Heart left ventricle (tissue), 16 donors: ENCODE measurements at regions not wholly inside any gene's neighbourhood (a gene's known extent, or its start where the extent isn't known, plus 50 kb on each side); places are given as distances from the start of the nearest gene placed in this dataset.
A peak's percentile ranks its signal among the peaks of the same experiment; 100 is the strongest.

ENCODE experiments used
- ATAC-seq, 4 donors: fragments of 200-7000 bp; cut with Tn5 transposase; one replicate each; pipeline ENCODE4 v1.9.1; 2020 to 2022; ENCODE audit warnings: moderate library complexity in 4 of 4, mild to moderate bottlenecking in 3 of 4, moderate number of reproducible peaks in 1 of 4
- DNase-seq, 5 donors: peaks; one replicate each; pipeline ENCODE4 v3.0.0-alpha.2; 2020
- H3K27ac ChIP-seq, 12 donors: fragments of 200-600 bp; sonication (generic) in 4 of 12; one replicate each; pipeline versions ENCODE4 v1.5.0 to v1.8.0; 2016 to 2022; ENCODE audit warnings: mild to moderate bottlenecking in 2 of 12
- H3K27me3 ChIP-seq, 9 donors: fragments of 200-600 bp; sonication (generic) in 2 of 9; one replicate each; pipeline versions ENCODE4 v1.5.1 to v1.8.0; 2016 to 2022; ENCODE audit warnings: mild to moderate bottlenecking in 3 of 9
- H3K36me3 ChIP-seq, 9 donors: fragments of 200-600 bp; sonication (generic) in 2 of 9; one replicate each; pipeline versions ENCODE4 v1.5.0 to v1.8.0; 2018 to 2022; ENCODE audit warnings: mild to moderate bottlenecking in 2 of 9
- H3K4me1 ChIP-seq, 12 donors: fragments of 200-600 bp; sonication (generic) in 4 of 12; one replicate each; pipeline versions ENCODE4 v1.5.0 to v1.8.0; 2016 to 2022; ENCODE audit warnings: mild to moderate bottlenecking in 3 of 12
- H3K4me3 ChIP-seq, 12 donors: fragments of 200-600 bp; sonication (generic) in 4 of 12; one replicate each; pipeline versions ENCODE4 v1.5.0 to v1.8.0; 2017 to 2022; ENCODE audit warnings: mild to moderate bottlenecking in 9 of 12, moderate library complexity in 4 of 12
- H3K9me3 ChIP-seq, 12 donors: fragments of 200-600 bp; sonication (generic) in 4 of 12; one replicate each; pipeline versions ENCODE4 v1.5.0 to v1.8.0; 2016 to 2022; ENCODE audit warnings: mild to moderate bottlenecking in 1 of 12
- CTCF ChIP-seq, 12 donors: fragments of 200-600 bp; sonication (generic) in 4 of 12; IDR thresholded peaks; one replicate each; pipeline versions ENCODE4 v1.5.0 to v1.8.0; 2018 to 2022; ENCODE audit warnings: antibody characterized with exemption in 12 of 12, mild to moderate bottlenecking in 5 of 12
- POLR2A ChIP-seq, 2 donors: fragments of 450-650 bp; IDR thresholded peaks; one replicate each; pipeline ENCODE4 v1.6.1; 2017; ENCODE audit warnings: antibody characterized with exemption in 2 of 2, mild to moderate bottlenecking in 2 of 2, moderate library complexity in 2 of 2
- WGBS, 4 donors: extraction: QIAGEN DNeasy Blood & Tissue Kit in 2 of 4; methylation state at CpG; one replicate each; pipeline versions ENCODE4 v1.1.5 to v1.1.7; 2013 to 2018; 5-methylcytosine and 5-hydroxymethylcytosine counted together
- intact Hi-C, 10 donors: fragments of 100-400 bp; cut with DNase I; formaldehyde crosslinking; loops; one replicate each; pipeline versions ENCODE4 v1.11.1 to v1.14.2; 2022
- donor health status: ischemic (EF 13 %, LVEDD 7.1; RV severe dilation, severe dysfunction).
- donor health status: healthy with polysubstance abuse.
- donor health status: DM: no; HTN: yes; CAD: no.
- donor health status: DM: no; HTN: no; CAD: no.
- donor health status: ischemic (EF 25% LVEDD 6.9; RV normal size, moderate dysfunction).
- donor health status: ischemic (EF 25% LVEDD 5.7; RV mildly dilated, moderate dysfunction).
- donor health status: healthy.
- donor health status: DM: yes; HTN: yes; CAD: no.
- donor health status: ischemic (EF 35%, LVEDD 5.7; RV mildly dilated, moderate dysfunction).
- donor health status: nonischemic (EF 11% LVEDD 7.7; RV severe dilation, severe dysfunction).
- donor health status: DM: yes; HTN: yes; CAD: no.
- donor health status: PGD.
- donor health status: ischemic (EF 29% LVEDD 5.4; RV normal size, mild dysfunction).
- donor health status: nonischemic (EF 23%, LVEDD 6.1; RV moderate dilation, normal function).

GRCh38 chr5:66472010-66472409, 124.2 kb upstream of the MAST4 start:
- no peak for TF ChIP-seq CTCF (IDR thresholded peaks at IDR 0.05)
- no peak for TF ChIP-seq POLR2A (IDR thresholded peaks at IDR 0.05)
- H3K9me3 ChIP-seq = peaks cover 0 to 32% (median 8%) of the 10 kb centered on the region in 12 donors
- peaks cover 0 to 3% (median 0%) of the 10 kb centered on the region in 12 donors for H3K4me1 ChIP-seq
- no peaks in the 10 kb centered on the region for H3K36me3 ChIP-seq
- no peak for DNase-seq
- H3K27me3 ChIP-seq = no peaks in the 10 kb centered on the region
- H3K27ac ChIP-seq = no peak overlapping the region
- no peak for ATAC-seq
- no peak overlapping the region for H3K4me3 ChIP-seq
- WGBS, 4 donors = 84 to 94% (median 85%) methylated on average over 1 of the region's 1 CpG
- intact Hi-C loops = no loop called here

- DNase-seq = no peak
- ATAC-seq = no peak
- no peaks in the 10 kb centered on the region for H3K36me3 ChIP-seq
- H3K27me3 ChIP-seq = no peaks in the 10 kb centered on the region
- intact Hi-C loops = no loop called here
- peaks cover 0 to 5% (median 0%) of the 10 kb centered on the region in 12 donors for H3K4me1 ChIP-seq
- H3K27ac ChIP-seq = no peak overlapping the region
- TF ChIP-seq CTCF (IDR thresholded peaks at IDR 0.05) (no peak), POLR2A (IDR thresholded peaks at IDR 0.05) (no peak)
- WGBS, 4 donors = 84 to 92% (median 89%) methylated on average over 4 of the region's 4 CpGs
- no peak overlapping the region for H3K4me3 ChIP-seq
- H3K9me3 ChIP-seq = no peaks in the 10 kb centered on the region
Observed at GRCh38 chr5:66475731-66476130, 120.5 kb upstream of the MAST4 start.

GRCh38 chr5:66477596-66477995, 118.6 kb upstream of the MAST4 start:
- ATAC-seq (peak in 3 of 4 donors; percentile 72 to 90 (median 77)), DNase-seq (peak in 4 of 5 donors; percentile 6 to 54 (median 30))
- peaks cover 0 to 5% (median 0%) of the 10 kb centered on the region in 12 donors for H3K4me1 ChIP-seq
- 56 to 68% (median 64%) methylated on average over 2 of the region's 2 CpGs for WGBS, 4 donors
- H3K36me3 ChIP-seq = no peaks in the 10 kb centered on the region
- H3K27ac ChIP-seq = no peak overlapping the region
- intact Hi-C loops = no loop called here
- TF ChIP-seq CTCF (IDR thresholded peaks at IDR 0.05) (no peak), POLR2A (IDR thresholded peaks at IDR 0.05) (no peak)
- no peaks in the 10 kb centered on the region for H3K27me3 ChIP-seq
- H3K9me3 ChIP-seq = peaks cover 0 to 10% (median 0%) of the 10 kb centered on the region in 12 donors
- H3K4me3 ChIP-seq = no peak overlapping the region

GRCh38 chr5:66494437-66494836, 101.8 kb upstream of the MAST4 start:
- ATAC-seq (no peak), DNase-seq (no peak)
- Histone ChIP-seq H3K4me3 (no peak overlapping the region), H3K4me1 (peaks cover 0 to 6% (median 0%) of the 10 kb centered on the region in 12 donors), H3K27ac (no peak overlapping the region), H3K27me3 (no peaks in the 10 kb centered on the region), H3K9me3 (peaks cover 0 to 12% (median under 1%) of the 10 kb centered on the region in 12 donors), H3K36me3 (no peaks in the 10 kb centered on the region)
- WGBS, 4 donors = 73 to 78% (median 75%) methylated on average over 5 of the region's 5 CpGs
- TF ChIP-seq CTCF (IDR thresholded peaks at IDR 0.05) = peak in 1 of 12 donors; percentile 13
- TF ChIP-seq POLR2A (IDR thresholded peaks at IDR 0.05) = no peak
- intact Hi-C loops = no loop called here
